Mesendoderm (in vitro differentiated cells): ENCODE measurements at regions not wholly inside any gene's neighbourhood (a gene's known extent, or its start where the extent isn't known, plus 50 kb on each side); places are given as distances from the start of the nearest gene placed in this dataset.

Experiments used
- DNase-seq: peaks from one replicate; pipeline ENCODE4 v3.0.0; 2013
- H2AK5ac ChIP-seq: 2 replicates; pipeline ENCODE4 v1.6.1; 2013; ENCODE audit warnings: low read length, inconsistent platforms
- H2BK120ac ChIP-seq: 2 replicates; pipeline ENCODE4 v1.6.1; 2013; ENCODE audit warnings: low read depth, mild to moderate bottlenecking, low read length, moderate library complexity, mixed read lengths
- H2BK15ac ChIP-seq: replicated peaks from 2 replicates; pipeline ENCODE4 v1.6.1; 2013; ENCODE audit warnings: low read depth, mild to moderate bottlenecking, moderate library complexity
- H2BK5ac ChIP-seq: 2 replicates; pipeline ENCODE4 v1.6.1; 2013; ENCODE audit warnings: low read length, inconsistent platforms
- H3K18ac ChIP-seq: 2 replicates; pipeline ENCODE4 v1.6.1; 2013; ENCODE audit warnings: mild to moderate bottlenecking, low read length, mixed read lengths
- H3K23ac ChIP-seq: one replicate; pipeline ENCODE4 v1.6.1; 2013; ENCODE audit warnings: low read length
- H3K27ac ChIP-seq: 2 replicates; pipeline ENCODE4 v1.5.1; 2013; ENCODE audit warnings: low read depth, mild to moderate bottlenecking, inconsistent platforms, low read length, moderate library complexity
- H3K27me3 ChIP-seq: 2 replicates; pipeline ENCODE4 v1.6.1; 2013; ENCODE audit warnings: low read length, control low read depth, mild to moderate bottlenecking, inconsistent platforms; ENCODE audit not compliant: insufficient read depth, poor library complexity
- H3K36me3 ChIP-seq: 2 replicates; pipeline ENCODE4 v1.6.1; 2013; ENCODE audit warnings: low read length, inconsistent platforms; ENCODE audit not compliant: control insufficient read depth, insufficient read depth
- H3K4ac ChIP-seq: one replicate; pipeline ENCODE4 v1.6.1; 2013; ENCODE audit warnings: low read depth, mild to moderate bottlenecking, low read length, moderate library complexity
- H3K4me1 ChIP-seq: 2 replicates; pipeline ENCODE4 v1.6.1; 2013; ENCODE audit warnings: low read depth, low read length, inconsistent platforms; ENCODE audit not compliant: control insufficient read depth
- H3K4me2 ChIP-seq: 2 replicates; pipeline ENCODE4 v1.6.1; 2013; ENCODE audit warnings: low read length
- H3K4me3 ChIP-seq: 2 replicates; pipeline ENCODE4 v1.5.1; 2013; ENCODE audit warnings: mild to moderate bottlenecking, low read length
- H3K56ac ChIP-seq: one replicate; pipeline ENCODE4 v1.6.1; 2013; ENCODE audit warnings: low read length
- H3K79me1 ChIP-seq: 2 replicates; pipeline ENCODE4 v1.6.1; 2013; ENCODE audit warnings: low read length, inconsistent platforms
- H3K79me2 ChIP-seq: 2 replicates; pipeline ENCODE4 v1.6.1; 2013; ENCODE audit warnings: mild to moderate bottlenecking, low read length; ENCODE audit not compliant: control insufficient read depth, insufficient read depth
- H3K9ac ChIP-seq: 2 replicates; pipeline ENCODE4 v1.6.1; 2013; ENCODE audit warnings: low read length, inconsistent platforms
- H4K5ac ChIP-seq: one replicate; pipeline ENCODE4 v1.6.1; 2013; ENCODE audit warnings: low read length
- H4K8ac ChIP-seq: one replicate; pipeline ENCODE4 v1.6.1; 2013; ENCODE audit warnings: low read depth, mild to moderate bottlenecking, control low read depth, low read length, moderate library complexity
- WGBS: extraction: QIAGEN DNeasy Blood & Tissue Kit; methylation state at CpG from one replicate; pipeline ENCODE4 v1.1.7; 2013; ENCODE audit warnings: low lambda C conversion rate, missing lambda C conversion rate; ENCODE audit not compliant: insufficient coverage; ENCODE audit errors: extremely low coverage; 5-methylcytosine and 5-hydroxymethylcytosine counted together

- Histone ChIP-seq H2AK5ac (no peak overlapping the region), H3K23ac (no peak overlapping the region), H3K9ac (no peak overlapping the region), H3K79me2 (no peaks in the 10 kb centered on the region), H3K56ac (no peak overlapping the region), H3K4me2 (no peak overlapping the region), H3K36me3 (no peaks in the 10 kb centered on the region), H3K4me3 (no peak overlapping the region), H2BK5ac (no peak overlapping the region), H3K18ac (no peak overlapping the region), H2BK15ac (no peak overlapping the region), H4K8ac (no peak overlapping the region), H4K5ac (no peak overlapping the region), H3K4ac (no peak overlapping the region), H2BK120ac (no peak overlapping the region), H3K27me3 (no peaks in the 10 kb centered on the region), H3K27ac (no peak overlapping the region), H3K4me1 (no peaks in the 10 kb centered on the region), H3K79me1 (no peaks in the 10 kb centered on the region)
- no peak for DNase-seq
- no CpG with 5 or more reads among the region's 4 CpGs for WGBS
Measured at GRCh38 chr11:110968348-110969062, 256.3 kb upstream of the ARHGAP20 start.

DNA sequence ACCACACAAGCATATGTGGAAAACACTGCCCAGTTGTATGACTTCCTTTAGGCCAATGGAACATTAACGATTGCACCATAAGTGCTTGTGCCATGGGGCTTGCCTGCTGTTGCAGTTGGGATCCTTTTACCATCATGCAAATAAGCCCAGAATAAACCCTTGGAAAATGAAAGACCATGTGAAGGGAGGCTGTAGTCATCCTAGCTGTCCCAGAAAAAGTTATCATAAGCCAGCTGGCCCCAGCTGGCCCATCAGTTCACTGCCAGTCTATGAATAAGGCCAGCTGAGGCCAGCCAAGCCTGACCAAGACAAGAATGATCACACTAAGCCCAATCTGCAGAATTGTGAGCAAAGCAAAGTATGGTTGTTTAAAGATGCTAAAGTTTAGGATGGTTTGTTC is 253.9 kb upstream of the ARHGAP20 start:
- no peak overlapping the region for H2BK5ac ChIP-seq
- H3K9ac ChIP-seq = no peak overlapping the region
- H3K18ac ChIP-seq = no peak overlapping the region
- H3K23ac ChIP-seq = no peak overlapping the region
- no peaks in the 10 kb centered on the region for H3K36me3 ChIP-seq
- no peak overlapping the region for H3K4me2 ChIP-seq
- H3K27ac ChIP-seq = no peak overlapping the region
- H4K5ac ChIP-seq = no peak overlapping the region
- DNase-seq = no peak
- WGBS = no CpG with 5 or more reads among the region's 1 CpG
- no peaks in the 10 kb centered on the region for H3K79me2 ChIP-seq
- H3K79me1 ChIP-seq = no peaks in the 10 kb centered on the region
- H3K27me3 ChIP-seq = no peaks in the 10 kb centered on the region
- H3K4me1 ChIP-seq = no peaks in the 10 kb centered on the region
- no peak overlapping the region for H2AK5ac ChIP-seq
- no peak overlapping the region for H3K56ac ChIP-seq
- H2BK15ac ChIP-seq = no peak overlapping the region
- no peak overlapping the region for H3K4me3 ChIP-seq
- no peak overlapping the region for H2BK120ac ChIP-seq
- no peak overlapping the region for H4K8ac ChIP-seq
- H3K4ac ChIP-seq = no peak overlapping the region

GRCh38 chr11:110962921-110963320 is 250.7 kb upstream of the ARHGAP20 start:
- no peak overlapping the region for H3K9ac ChIP-seq
- no peak overlapping the region for H2AK5ac ChIP-seq
- H4K8ac ChIP-seq = no peak overlapping the region
- H2BK120ac ChIP-seq = no peak overlapping the region
- H3K4me2 ChIP-seq = no peak overlapping the region
- no peak overlapping the region for H3K4me3 ChIP-seq
- H3K36me3 ChIP-seq = no peaks in the 10 kb centered on the region
- no peak overlapping the region for H3K23ac ChIP-seq
- no peak overlapping the region for H3K4ac ChIP-seq
- no peaks in the 10 kb centered on the region for H3K4me1 ChIP-seq
- no peak overlapping the region for H2BK15ac ChIP-seq
- no peak for DNase-seq
- no peak overlapping the region for H3K56ac ChIP-seq
- no peak overlapping the region for H2BK5ac ChIP-seq
- H4K5ac ChIP-seq = no peak overlapping the region
- no peaks in the 10 kb centered on the region for H3K27me3 ChIP-seq
- no peak overlapping the region for H3K18ac ChIP-seq
- no CpG with 5 or more reads among the region's 4 CpGs for WGBS
- no peaks in the 10 kb centered on the region for H3K79me1 ChIP-seq
- no peaks in the 10 kb centered on the region for H3K79me2 ChIP-seq
- no peak overlapping the region for H3K27ac ChIP-seq

DNA sequence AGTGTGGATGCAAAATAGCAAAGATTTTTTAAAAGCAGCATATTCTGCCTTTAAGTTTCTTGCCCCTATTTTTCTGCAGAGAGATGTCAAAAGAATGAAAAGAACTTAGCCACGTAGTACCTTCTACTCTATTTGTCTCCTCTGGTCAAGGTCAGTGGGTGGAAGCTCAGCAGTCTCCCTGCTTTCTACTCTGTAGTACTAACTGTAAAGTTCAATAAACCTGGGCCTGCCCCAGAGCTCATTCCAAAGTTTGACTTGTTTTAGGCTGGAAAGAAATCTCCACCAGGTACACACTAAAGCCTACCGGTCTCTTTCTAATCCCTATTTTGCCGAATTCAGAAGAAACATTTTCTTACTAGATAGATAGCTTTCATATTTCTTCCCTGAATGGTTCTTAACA is 247.9 kb upstream of the ARHGAP20 start:
- Histone ChIP-seq H3K79me1 (no peaks in the 10 kb centered on the region), H2BK15ac (no peak overlapping the region), H3K56ac (no peak overlapping the region), H2BK5ac (no peak overlapping the region), H3K27ac (no peak overlapping the region), H3K4me1 (no peaks in the 10 kb centered on the region), H3K27me3 (no peaks in the 10 kb centered on the region), H2BK120ac (no peak overlapping the region), H3K9ac (no peak overlapping the region), H2AK5ac (no peak overlapping the region), H3K23ac (no peak overlapping the region), H4K5ac (no peak overlapping the region), H3K4ac (no peak overlapping the region), H3K36me3 (no peaks in the 10 kb centered on the region), H3K18ac (no peak overlapping the region), H3K79me2 (no peaks in the 10 kb centered on the region), H3K4me2 (no peak overlapping the region), H4K8ac (no peak overlapping the region), H3K4me3 (no peak overlapping the region)
- DNase-seq = no peak
- no CpG with 5 or more reads among the region's 3 CpGs for WGBS

- WGBS = no CpG with 5 or more reads among the region's 4 CpGs
- Histone ChIP-seq H3K23ac (no peak overlapping the region), H3K79me1 (no peaks in the 10 kb centered on the region)
Measured at GRCh38 chr11:110958216-110958615, 246.0 kb upstream of the ARHGAP20 start.

GRCh38 chr11:110955776-110956175 is 243.5 kb upstream of the ARHGAP20 start:
- H3K27me3 ChIP-seq = no peaks in the 10 kb centered on the region
- H2AK5ac ChIP-seq = no peak overlapping the region
- no CpG with 5 or more reads among the region's 2 CpGs for WGBS

More at GRCh38 chr11:110958216-110958615, 246.0 kb upstream of the ARHGAP20 start:
- H4K8ac ChIP-seq = no peak overlapping the region
- no peak overlapping the region for H3K18ac ChIP-seq
- H3K4me2 ChIP-seq = no peak overlapping the region
- no peak overlapping the region for H2BK120ac ChIP-seq
- no peak for DNase-seq
- H3K79me2 ChIP-seq = no peaks in the 10 kb centered on the region
- no peak overlapping the region for H3K4me3 ChIP-seq
- H2AK5ac ChIP-seq = no peak overlapping the region
- no peaks in the 10 kb centered on the region for H3K36me3 ChIP-seq
- H3K27ac ChIP-seq = no peak overlapping the region
- H2BK15ac ChIP-seq = no peak overlapping the region
- no peak overlapping the region for H2BK5ac ChIP-seq
- no peak overlapping the region for H4K5ac ChIP-seq
- H3K4ac ChIP-seq = no peak overlapping the region
- no peak overlapping the region for H3K56ac ChIP-seq
- H3K4me1 ChIP-seq = no peaks in the 10 kb centered on the region
- H3K9ac ChIP-seq = no peak overlapping the region
- H3K27me3 ChIP-seq = no peaks in the 10 kb centered on the region

More at GRCh38 chr11:110955776-110956175, 243.5 kb upstream of the ARHGAP20 start:
- Histone ChIP-seq H3K4me1 (no peaks in the 10 kb centered on the region), H2BK15ac (no peak overlapping the region), H3K4ac (no peak overlapping the region), H2BK5ac (no peak overlapping the region), H4K5ac (no peak overlapping the region), H3K4me2 (no peak overlapping the region), H3K56ac (no peak overlapping the region), H3K4me3 (no peak overlapping the region), H3K79me1 (no peaks in the 10 kb centered on the region), H3K79me2 (no peaks in the 10 kb centered on the region), H4K8ac (no peak overlapping the region), H3K9ac (no peak overlapping the region), H3K18ac (no peak overlapping the region), H2BK120ac (no peak overlapping the region), H3K23ac (no peak overlapping the region), H3K27ac (no peak overlapping the region), H3K36me3 (no peaks in the 10 kb centered on the region)
- no peak for DNase-seq
